Lower lobe of right lung (tissue), 2 donors: ENCODE measurements at regions not wholly inside any gene's neighbourhood (a gene's known extent, or its start where the extent isn't known, plus 50 kb on each side); places are given as distances from the start of the nearest gene placed in this dataset.

Experiments used
- ATAC-seq, 2 donors: fragments of 200-7000 bp; cut with Tn5 transposase; one replicate each; pipeline ENCODE4 v1.9.1; 2020 to 2022; ENCODE audit warnings: mild to moderate bottlenecking in 2 of 2, moderate library complexity in 2 of 2
- DNase-seq: peaks from one replicate; pipeline ENCODE4 v3.0.0-alpha.2; 2020
- H3K27ac ChIP-seq: fragments of 200-600 bp; one replicate; pipeline ENCODE4 v1.8.0; 2022
- H3K27me3 ChIP-seq: fragments of 200-600 bp; one replicate; pipeline ENCODE4 v1.8.0; 2022; ENCODE audit warnings: low read depth
- H3K36me3 ChIP-seq: fragments of 200-600 bp; one replicate; pipeline ENCODE4 v1.8.0; 2022; ENCODE audit warnings: mild to moderate bottlenecking
- H3K4me1 ChIP-seq: fragments of 200-600 bp; one replicate; pipeline ENCODE4 v1.8.0; 2022
- H3K4me3 ChIP-seq: fragments of 200-600 bp; one replicate; pipeline ENCODE4 v1.8.0; 2022; ENCODE audit warnings: mild to moderate bottlenecking
- H3K9me3 ChIP-seq: fragments of 200-600 bp; one replicate; pipeline ENCODE4 v1.8.0; 2022
- CTCF ChIP-seq: fragments of 200-600 bp; IDR thresholded peaks from one replicate; pipeline ENCODE4 v1.8.0; 2022; ENCODE audit warnings: antibody characterized with exemption, mild to moderate bottlenecking
- intact Hi-C: fragments of 100-400 bp; cut with DNase I; formaldehyde crosslinking; loops from one replicate; pipeline ENCODE4 v1.11.0; 2022
- donor health status: DM: no; HTN: yes; CAD: no; lungs with severe emphysema.

GRCh38 chr14:101709962-101710931 lies 51.3 kb upstream of the PPP2R5C start:
- TF ChIP-seq CTCF: no peak
- DNase-seq (no peak), ATAC-seq (no peak)
- no peak overlapping the region for H3K4me3 ChIP-seq
- peaks cover 33% of the 10 kb centered on the region for H3K4me1 ChIP-seq
- no peaks in the 10 kb centered on the region for H3K36me3 ChIP-seq
- no peaks in the 10 kb centered on the region for H3K9me3 ChIP-seq
- peaks cover 7% of the 10 kb centered on the region for H3K27me3 ChIP-seq
- H3K27ac ChIP-seq: no peak overlapping the region
- intact Hi-C loops: no loop called here

- ATAC-seq: no peak
- Histone ChIP-seq H3K4me1 (peaks cover 23% of the 10 kb centered on the region), H3K27me3 (no peaks in the 10 kb centered on the region), H3K4me3 (no peak overlapping the region), H3K27ac (no peak overlapping the region), H3K9me3 (no peaks in the 10 kb centered on the region), H3K36me3 (no peaks in the 10 kb centered on the region)
- intact Hi-C loops: no loop called here
- no peak for TF ChIP-seq CTCF
- no peak for DNase-seq
These were observed 50.3 kb upstream of the PPP2R5C start for GRCh38 chr14:101711041-101711856.
